Esophagus muscularis mucosa (tissue), 4 donors: ENCODE measurements at regions not wholly inside any gene's neighbourhood (a gene's known extent, or its start where the extent isn't known, plus 50 kb on each side); places are given as distances from the start of the nearest gene placed in this dataset.

Experiments
- EP300 ChIP-seq: sonication (generic); formaldehyde crosslinking; IDR thresholded peaks from one replicate; pipeline ENCODE4 v1.6.1; 2017; ENCODE audit warnings: antibody characterized with exemption
- POLR2A ChIP-seq: fragments of 450-650 bp; IDR thresholded peaks from one replicate; pipeline ENCODE4 v1.6.1; 2017; ENCODE audit warnings: antibody characterized with exemption, moderate library complexity, mild to moderate bottlenecking, low read depth
- POLR2AphosphoS5 ChIP-seq, 2 donors: sonication (generic); formaldehyde crosslinking; IDR thresholded peaks; one replicate each; pipeline ENCODE4 v1.6.1; 2017; ENCODE audit warnings: antibody characterized with exemption in 2 of 2
- TF ChIP-seq, protein P1 (sequence below), 3 experiments: fragments of 200-600 bp in 2 of 3; fragments of 450-650 bp in 1 of 3; sonication (generic) in 2 of 3; IDR thresholded peaks; one replicate each; pipeline ENCODE4 v1.5.1; 2017 to 2019; ENCODE audit warnings: antibody characterized with exemption in 3 of 3, mild to moderate bottlenecking in 2 of 3, moderate library complexity in 1 of 3

DNA sequence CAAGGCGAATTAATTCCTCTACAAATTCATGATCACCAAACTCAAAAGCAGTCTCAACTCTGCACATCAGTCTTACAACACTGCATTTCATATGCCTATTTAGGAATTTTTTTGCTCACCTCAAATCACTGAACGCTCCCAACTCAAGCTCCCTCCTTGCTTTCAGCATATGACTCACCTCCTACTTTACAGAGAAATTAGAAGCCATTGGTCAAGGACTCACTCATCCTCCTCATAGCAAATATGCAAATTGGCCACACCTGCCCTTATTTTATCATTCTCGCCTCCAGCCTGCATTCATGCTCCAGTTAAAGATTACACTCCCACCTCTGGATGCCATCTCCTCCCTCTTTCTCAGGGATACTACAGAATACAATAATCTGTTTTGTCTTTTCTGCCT, 148.8 kb downstream of the MBD2 start:
- TF ChIP-seq, protein P1, sequence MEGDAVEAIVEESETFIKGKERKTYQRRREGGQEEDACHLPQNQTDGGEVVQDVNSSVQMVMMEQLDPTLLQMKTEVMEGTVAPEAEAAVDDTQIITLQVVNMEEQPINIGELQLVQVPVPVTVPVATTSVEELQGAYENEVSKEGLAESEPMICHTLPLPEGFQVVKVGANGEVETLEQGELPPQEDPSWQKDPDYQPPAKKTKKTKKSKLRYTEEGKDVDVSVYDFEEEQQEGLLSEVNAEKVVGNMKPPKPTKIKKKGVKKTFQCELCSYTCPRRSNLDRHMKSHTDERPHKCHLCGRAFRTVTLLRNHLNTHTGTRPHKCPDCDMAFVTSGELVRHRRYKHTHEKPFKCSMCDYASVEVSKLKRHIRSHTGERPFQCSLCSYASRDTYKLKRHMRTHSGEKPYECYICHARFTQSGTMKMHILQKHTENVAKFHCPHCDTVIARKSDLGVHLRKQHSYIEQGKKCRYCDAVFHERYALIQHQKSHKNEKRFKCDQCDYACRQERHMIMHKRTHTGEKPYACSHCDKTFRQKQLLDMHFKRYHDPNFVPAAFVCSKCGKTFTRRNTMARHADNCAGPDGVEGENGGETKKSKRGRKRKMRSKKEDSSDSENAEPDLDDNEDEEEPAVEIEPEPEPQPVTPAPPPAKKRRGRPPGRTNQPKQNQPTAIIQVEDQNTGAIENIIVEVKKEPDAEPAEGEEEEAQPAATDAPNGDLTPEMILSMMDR (IDR thresholded peaks at IDR 0.05): no peak
- TF ChIP-seq POLR2AphosphoS5 (IDR thresholded peaks at IDR 0.05): no peak
- no peak for TF ChIP-seq POLR2A
- no peak for TF ChIP-seq EP300
